ENCODE measurements at regions not wholly inside any gene's neighbourhood (a gene's known extent, or its start where the extent isn't known, plus 50 kb on each side); places are given as distances from the start of the nearest gene placed in this dataset.

DNA sequence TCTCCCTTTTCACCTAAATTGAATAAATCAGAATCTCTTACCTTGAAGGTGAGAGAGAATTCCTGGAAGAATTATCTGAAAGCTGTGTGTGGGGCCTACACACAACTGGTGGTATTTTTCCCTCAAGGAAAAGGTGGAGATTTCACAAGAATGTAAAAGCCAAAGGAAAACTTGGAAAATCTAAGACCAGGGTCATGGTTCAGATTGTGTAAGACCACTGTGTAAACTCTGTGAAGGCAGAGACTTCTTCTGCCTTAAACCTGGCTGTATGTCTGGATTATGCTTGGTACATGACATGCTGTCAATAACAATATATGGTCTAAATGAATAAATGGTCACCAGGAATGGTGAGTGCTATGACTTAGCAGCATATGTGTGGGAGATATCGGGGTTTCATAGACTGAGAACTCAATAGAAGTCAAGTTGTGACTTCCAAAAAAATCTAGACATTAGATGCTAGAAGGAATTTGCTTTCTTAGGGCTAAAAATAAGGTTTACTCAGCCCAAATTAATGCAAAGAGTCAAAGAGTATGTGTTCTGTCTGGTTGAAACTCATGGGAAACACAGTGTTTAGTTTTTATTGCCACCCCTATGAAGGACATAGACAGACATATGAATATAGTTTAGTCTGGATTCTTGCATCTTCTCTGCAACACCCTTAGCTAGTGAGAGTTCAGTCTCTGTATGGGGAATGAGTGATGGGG, 163.7 kb downstream of the SNAPC1 start:
- H3K4me3 Mint-ChIP-seq: no peak overlapping the region
- no peaks in the 10 kb centered on the region for H3K9me3 Mint-ChIP-seq
- no peak overlapping the region for H3K27ac Mint-ChIP-seq
- H3K36me3 Mint-ChIP-seq: no peaks in the 10 kb centered on the region
- no peaks in the 10 kb centered on the region for H3K4me1 Mint-ChIP-seq
- H3K27me3 Mint-ChIP-seq: peaks cover 14% of the 10 kb centered on the region
- DNase-seq: no peak

DNA sequence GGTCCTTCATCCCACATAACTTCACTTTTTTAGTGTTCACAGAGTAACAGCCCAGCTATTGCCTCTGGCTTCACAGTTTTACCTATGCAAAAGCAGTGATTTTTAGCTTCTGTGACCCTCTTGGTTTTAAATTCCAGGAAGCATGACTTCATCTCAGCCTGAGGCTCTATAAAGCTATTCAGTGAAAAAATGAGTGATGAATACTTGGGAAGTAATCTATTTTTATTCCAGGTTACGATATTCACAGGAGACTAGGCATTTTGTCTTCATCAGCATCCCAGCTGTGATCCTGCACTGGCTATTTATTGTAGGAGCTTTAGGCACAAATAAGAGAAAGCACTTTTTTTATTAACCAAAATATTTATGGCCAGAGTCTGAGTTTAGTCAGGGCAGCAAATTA, 164.8 kb downstream of the SNAPC1 start:
- no peaks in the 10 kb centered on the region for H3K9me3 Mint-ChIP-seq
- peaks cover 14% of the 10 kb centered on the region for H3K27me3 Mint-ChIP-seq
- no peak overlapping the region for H3K4me3 Mint-ChIP-seq
- no peak overlapping the region for H3K27ac Mint-ChIP-seq
- H3K36me3 Mint-ChIP-seq: no peaks in the 10 kb centered on the region
- no peak for DNase-seq
- no peaks in the 10 kb centered on the region for H3K4me1 Mint-ChIP-seq

DNA sequence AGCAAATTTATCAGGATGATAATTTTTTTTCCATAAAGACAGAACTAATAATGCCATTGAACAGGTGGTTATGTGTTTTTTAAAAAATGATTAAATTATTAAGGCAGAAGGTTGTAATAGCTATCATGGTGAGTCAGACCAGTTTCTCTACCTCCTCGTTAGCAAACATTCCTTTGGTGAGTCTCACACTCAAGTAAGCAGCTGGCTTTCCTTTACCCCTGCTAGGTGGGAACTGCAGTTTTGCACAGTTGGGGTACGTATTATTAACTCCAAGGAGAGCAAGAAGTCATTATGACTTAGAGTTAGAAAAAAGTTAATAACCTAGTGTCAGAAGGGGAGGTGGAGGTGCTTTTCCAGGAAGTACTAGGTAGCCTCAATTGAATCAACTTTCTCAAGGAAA, 165.3 kb downstream of the SNAPC1 start:
- no peak for DNase-seq
- Mint-ChIP-seq H3K36me3 (no peaks in the 10 kb centered on the region), H3K27me3 (peaks cover 17% of the 10 kb centered on the region), H3K4me1 (no peaks in the 10 kb centered on the region), H3K4me3 (no peak overlapping the region), H3K27ac (no peak overlapping the region), H3K9me3 (no peaks in the 10 kb centered on the region)

DNA sequence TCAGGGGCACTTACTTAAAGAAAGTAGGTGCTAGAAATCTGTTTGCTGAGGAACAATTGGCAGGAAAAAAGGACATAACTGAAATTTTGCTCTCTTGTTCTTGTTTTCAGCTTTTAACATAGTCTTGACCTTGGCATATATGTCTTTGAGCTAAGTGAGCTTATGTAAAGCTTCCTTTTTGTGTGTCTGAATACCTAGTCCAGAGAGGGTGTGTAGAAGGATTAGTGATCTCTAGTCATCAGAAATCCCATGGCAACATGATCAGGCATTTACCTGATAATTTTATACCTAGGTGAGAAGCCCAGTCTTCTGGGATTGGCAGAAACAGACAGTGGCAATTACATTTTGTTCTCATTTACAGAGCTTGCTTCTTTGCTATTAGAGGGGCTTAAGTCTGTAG, 166.1 kb downstream of the SNAPC1 start:
- no peak for DNase-seq
- H3K27ac Mint-ChIP-seq: no peak overlapping the region
- H3K4me3 Mint-ChIP-seq: no peak overlapping the region
- H3K9me3 Mint-ChIP-seq: no peaks in the 10 kb centered on the region
- no peaks in the 10 kb centered on the region for H3K4me1 Mint-ChIP-seq
- H3K27me3 Mint-ChIP-seq: peaks cover 17% of the 10 kb centered on the region
- H3K36me3 Mint-ChIP-seq: no peaks in the 10 kb centered on the region

DNA sequence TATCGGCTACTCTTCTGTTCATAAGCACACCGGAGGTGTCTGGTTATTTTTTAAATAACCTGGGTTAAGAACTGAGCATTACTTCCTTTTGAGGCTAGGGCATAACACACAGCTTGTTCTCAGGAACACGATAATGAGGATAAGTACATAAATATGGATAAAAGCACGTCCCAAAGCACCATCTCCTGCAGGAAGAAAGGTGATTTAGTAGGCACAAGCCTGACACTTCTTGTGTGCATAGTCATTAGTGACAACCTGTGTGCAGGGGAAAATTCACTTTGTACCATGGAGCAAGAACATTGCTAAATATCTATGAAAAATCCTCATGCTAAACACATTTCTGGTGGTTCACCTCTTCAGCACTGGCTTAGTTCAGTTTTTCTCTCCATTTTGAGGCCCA, 166.5 kb downstream of the SNAPC1 start:
- no peak for DNase-seq
- Mint-ChIP-seq H3K4me1 (no peaks in the 10 kb centered on the region), H3K27me3 (peaks cover 16% of the 10 kb centered on the region), H3K36me3 (no peaks in the 10 kb centered on the region), H3K27ac (no peak overlapping the region), H3K9me3 (no peaks in the 10 kb centered on the region), H3K4me3 (no peak overlapping the region)

DNA sequence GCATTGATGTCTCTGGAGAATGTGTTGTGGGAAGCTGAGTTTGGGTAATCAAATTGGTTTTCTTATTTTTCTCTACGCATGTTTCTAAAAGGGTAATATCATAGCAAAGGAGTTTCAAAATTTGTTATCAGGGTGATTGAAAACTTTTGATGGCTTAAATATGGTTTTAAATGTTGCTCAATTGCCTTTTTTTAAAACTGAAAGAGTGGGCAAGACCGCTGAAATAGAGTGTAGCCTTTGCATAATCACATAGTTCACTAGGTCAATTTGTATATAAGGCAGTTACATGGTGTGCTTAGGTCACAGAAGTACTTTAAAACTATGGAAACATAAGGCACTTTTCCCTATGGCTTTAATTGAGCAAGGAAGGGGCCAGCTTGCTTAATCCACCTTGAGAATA, 167.4 kb downstream of the SNAPC1 start:
- Mint-ChIP-seq H3K4me1 (no peaks in the 10 kb centered on the region), H3K27me3 (peaks cover 11% of the 10 kb centered on the region), H3K4me3 (no peak overlapping the region)

DNA sequence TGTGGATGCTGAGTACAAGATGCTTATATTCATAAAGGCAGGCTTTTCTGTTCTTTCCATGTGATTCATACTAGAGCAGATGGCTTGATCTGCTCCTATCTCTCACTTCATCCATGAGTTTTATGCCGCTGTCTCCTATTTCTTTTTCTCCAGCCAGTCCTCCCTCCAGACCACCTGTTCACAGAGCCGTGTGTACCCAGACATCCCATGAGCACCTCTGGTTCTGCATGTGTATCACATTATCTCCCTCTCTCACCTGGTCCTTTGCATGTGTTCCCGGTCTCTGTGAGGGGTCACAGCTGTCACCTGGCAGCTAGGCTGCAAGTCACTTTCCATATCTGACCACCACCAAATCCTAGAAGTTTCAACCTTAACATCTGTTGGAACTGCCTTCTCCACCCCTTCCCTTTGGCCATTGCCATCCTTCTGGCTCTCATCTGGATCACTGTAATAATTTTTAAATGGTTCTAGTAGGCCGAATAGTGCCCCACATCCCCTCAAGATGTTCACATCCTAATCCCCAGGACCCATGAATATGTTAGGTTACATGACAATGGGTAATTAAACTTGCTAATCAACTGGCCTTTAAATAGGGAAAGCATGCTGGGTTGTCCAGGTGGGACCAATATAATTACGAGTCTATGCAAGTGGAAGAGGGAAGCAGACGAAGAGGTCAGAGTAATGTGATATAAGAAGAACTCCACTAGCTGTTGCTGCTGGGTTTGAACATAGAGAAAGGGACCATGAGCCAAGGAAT, 168.1 kb downstream of the SNAPC1 start:
- no peaks in the 10 kb centered on the region for H3K4me1 Mint-ChIP-seq
- no peaks in the 10 kb centered on the region for H3K36me3 Mint-ChIP-seq
- H3K9me3 Mint-ChIP-seq: no peaks in the 10 kb centered on the region
- peaks cover 9% of the 10 kb centered on the region for H3K27me3 Mint-ChIP-seq
- DNase-seq: no peak
- no peak overlapping the region for H3K4me3 Mint-ChIP-seq
- no peak overlapping the region for H3K27ac Mint-ChIP-seq

More for the DNA sequence above, 167.4 kb downstream of the SNAPC1 start:
- H3K27ac Mint-ChIP-seq: no peak overlapping the region
- no peaks in the 10 kb centered on the region for H3K9me3 Mint-ChIP-seq
- no peaks in the 10 kb centered on the region for H3K36me3 Mint-ChIP-seq
- no peak for DNase-seq

DNA sequence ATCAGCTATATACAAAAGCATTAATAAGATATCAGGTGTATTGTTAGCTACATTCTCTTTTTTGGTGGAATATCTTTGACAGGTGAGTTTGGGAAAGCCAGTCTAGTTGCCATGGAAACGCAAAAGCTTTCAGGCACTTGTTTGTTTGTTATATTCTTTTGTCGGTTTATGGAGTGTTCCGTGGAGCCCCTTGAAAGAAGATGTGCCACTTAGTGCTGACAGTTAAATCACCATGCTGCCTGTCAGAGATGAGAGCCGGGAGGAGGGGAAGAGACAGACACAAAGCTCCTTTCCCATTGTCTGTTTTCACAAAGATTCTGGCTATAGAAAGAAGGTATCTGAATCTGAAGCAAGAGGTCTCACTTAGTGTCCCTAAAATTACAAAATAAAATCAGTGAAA, 170.8 kb downstream of the SNAPC1 start:
- DNase-seq: no peak
- peaks cover 23% of the 10 kb centered on the region for H3K27me3 Mint-ChIP-seq
- no peaks in the 10 kb centered on the region for H3K4me1 Mint-ChIP-seq
- H3K27ac Mint-ChIP-seq: no peak overlapping the region
- H3K36me3 Mint-ChIP-seq: no peaks in the 10 kb centered on the region
- no peak overlapping the region for H3K4me3 Mint-ChIP-seq
- H3K9me3 Mint-ChIP-seq: no peaks in the 10 kb centered on the region

DNA sequence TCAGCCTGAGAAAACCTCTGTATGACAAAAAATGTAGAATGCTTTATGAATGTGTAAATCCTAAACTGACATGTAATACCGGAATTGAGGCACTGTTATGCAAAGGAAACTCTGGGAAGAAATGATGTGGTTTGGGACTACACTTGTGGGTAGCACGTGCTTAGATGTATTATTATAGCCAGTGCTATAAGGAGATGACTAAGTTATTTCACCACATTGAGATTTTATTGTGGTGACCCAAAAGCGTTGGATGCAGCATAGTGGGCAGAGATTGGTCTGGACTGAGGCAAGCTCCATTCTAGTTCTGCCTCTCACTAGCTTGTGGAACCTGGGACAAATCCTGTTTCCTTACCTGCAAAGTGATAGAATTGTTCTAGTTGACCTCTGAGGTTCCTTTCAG, 172.2 kb downstream of the SNAPC1 start:
- Mint-ChIP-seq H3K4me1 (no peaks in the 10 kb centered on the region), H3K27ac (no peak overlapping the region), H3K4me3 (no peak overlapping the region), H3K36me3 (no peaks in the 10 kb centered on the region), H3K9me3 (no peaks in the 10 kb centered on the region), H3K27me3 (peaks cover 18% of the 10 kb centered on the region)
- DNase-seq: no peak

DNA sequence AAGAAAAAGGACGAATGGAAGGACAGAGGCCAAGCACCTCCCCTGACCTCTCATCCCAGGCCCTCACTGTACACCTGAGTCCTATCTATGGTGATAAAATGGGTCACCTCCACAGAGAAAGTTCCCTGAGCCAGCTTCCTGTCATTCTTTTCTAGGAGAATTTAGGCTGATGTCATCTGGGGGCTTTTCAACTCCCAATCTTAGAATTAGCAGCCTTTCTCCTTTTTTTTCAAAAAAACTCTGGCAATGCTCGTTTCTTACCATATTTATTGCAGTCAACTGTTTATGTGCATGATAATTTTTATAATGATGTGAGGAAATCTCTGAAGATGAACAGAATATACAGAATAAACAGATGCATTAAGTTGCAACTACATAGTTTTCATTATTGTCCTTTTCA, 177.6 kb downstream of the SNAPC1 start:
- Mint-ChIP-seq H3K4me1 (no peaks in the 10 kb centered on the region), H3K27ac (no peak overlapping the region), H3K4me3 (no peak overlapping the region), H3K9me3 (peaks cover 6% of the 10 kb centered on the region), H3K27me3 (peaks cover 25% of the 10 kb centered on the region), H3K36me3 (no peaks in the 10 kb centered on the region)
- DNase-seq: no peak

DNA sequence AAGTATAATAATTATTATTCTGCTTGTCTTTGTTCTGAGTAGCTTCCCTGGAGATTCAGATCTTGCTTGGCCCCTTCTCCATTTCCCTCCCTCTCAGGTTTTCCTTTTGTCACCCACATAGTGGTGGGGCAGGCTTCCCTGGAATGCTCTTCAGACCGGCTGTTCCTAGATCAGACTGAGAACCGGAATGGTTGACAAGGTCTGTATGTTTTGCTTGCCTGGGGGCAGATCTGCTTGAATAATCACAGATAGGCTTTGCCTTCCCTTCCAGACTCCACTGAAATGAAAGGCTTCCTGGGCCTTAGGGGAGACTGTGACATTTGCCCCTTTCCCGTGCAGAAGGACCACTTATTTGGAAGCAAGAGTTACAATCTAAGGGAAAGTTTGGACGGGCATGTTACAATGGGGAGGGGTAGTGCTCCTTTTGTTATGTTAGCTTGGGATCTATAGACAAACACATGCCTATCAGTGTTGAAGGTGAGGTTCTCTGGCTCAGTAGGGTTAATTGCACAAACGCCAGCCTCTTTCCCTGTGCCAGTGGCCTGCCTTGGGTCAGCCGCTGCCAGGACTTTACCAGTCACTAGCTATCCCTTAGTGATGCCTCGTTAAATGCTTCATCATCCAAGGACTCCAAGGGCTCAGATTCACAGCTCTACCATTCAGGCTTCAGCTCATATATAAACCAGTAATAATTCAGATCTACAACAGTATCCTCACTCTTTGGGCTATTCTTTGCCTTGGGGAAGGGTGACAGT, 178.6 kb downstream of the SNAPC1 start:
- H3K27me3 Mint-ChIP-seq: peaks cover 20% of the 10 kb centered on the region
- H3K27ac Mint-ChIP-seq: no peak overlapping the region
- no peaks in the 10 kb centered on the region for H3K4me1 Mint-ChIP-seq
- H3K9me3 Mint-ChIP-seq: peaks cover 6% of the 10 kb centered on the region
- no peak overlapping the region for H3K4me3 Mint-ChIP-seq
- DNase-seq: no peak
- no peaks in the 10 kb centered on the region for H3K36me3 Mint-ChIP-seq

DNA sequence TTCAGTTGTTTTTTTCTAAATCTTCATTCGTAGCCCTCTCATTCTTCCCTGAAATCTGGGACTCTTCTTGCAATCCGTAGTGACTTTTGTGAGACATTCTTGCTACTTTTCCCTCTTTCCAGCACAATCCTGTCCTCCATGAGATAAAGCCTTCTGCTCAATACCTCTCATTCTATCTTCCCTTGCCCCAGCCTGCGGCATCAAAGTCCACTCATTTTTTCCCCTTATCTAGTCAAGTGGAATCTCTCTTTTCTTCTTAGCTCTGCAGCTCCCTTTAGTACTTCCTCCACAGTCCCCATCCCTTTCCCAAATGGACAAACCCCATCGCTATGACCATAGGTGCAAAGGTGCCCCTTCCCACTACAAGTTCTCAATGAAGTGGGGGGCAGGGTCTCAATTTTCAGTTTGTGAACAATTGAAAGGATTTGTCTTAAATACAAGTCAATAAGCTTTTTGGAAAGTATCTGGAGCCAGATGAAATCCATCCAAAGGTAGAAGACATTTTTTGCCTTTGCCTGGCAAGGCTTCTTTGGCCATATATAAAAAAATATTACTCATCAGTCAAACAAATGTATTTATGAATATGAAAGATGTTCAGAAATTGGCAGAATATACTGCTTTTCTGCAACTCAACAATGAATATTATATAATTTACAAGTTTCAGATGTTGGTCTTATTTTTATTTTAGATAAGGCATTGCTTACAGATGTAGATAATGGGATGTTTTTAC, 179.4 kb downstream of the SNAPC1 start:
- H3K4me1 Mint-ChIP-seq: no peaks in the 10 kb centered on the region

DNA sequence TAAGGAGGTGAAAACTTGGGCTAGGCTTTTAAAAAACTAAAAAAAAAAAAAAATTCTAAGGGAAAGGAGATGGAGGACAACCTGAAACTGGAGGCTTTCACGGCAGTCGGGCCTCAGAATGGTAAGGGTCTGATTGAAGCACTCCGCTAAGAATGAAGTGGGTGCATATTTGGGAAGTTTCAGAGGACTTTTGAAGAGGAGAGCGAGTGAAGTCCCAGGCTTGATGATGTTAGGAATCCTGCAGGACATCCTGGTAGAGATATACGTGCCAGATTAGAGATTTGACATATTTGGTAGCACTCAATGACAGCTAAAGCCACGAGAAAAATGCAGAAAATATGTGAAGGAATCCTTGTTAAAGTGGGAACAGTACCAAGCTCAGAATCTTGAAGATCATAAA, 186.2 kb downstream of the SNAPC1 start:
- no peak overlapping the region for H3K4me3 Mint-ChIP-seq
- DNase-seq: no peak
- H3K27ac Mint-ChIP-seq: no peak overlapping the region
- H3K27me3 Mint-ChIP-seq: peaks cover 7% of the 10 kb centered on the region
- H3K36me3 Mint-ChIP-seq: no peaks in the 10 kb centered on the region
- no peaks in the 10 kb centered on the region for H3K4me1 Mint-ChIP-seq
- H3K9me3 Mint-ChIP-seq: peaks cover 6% of the 10 kb centered on the region

More for the DNA sequence above, 179.4 kb downstream of the SNAPC1 start:
- no peaks in the 10 kb centered on the region for H3K36me3 Mint-ChIP-seq
- H3K9me3 Mint-ChIP-seq: peaks cover 6% of the 10 kb centered on the region
- no peak for DNase-seq
- no peak overlapping the region for H3K27ac Mint-ChIP-seq
- no peak overlapping the region for H3K4me3 Mint-ChIP-seq
- H3K27me3 Mint-ChIP-seq: peaks cover 14% of the 10 kb centered on the region

DNA sequence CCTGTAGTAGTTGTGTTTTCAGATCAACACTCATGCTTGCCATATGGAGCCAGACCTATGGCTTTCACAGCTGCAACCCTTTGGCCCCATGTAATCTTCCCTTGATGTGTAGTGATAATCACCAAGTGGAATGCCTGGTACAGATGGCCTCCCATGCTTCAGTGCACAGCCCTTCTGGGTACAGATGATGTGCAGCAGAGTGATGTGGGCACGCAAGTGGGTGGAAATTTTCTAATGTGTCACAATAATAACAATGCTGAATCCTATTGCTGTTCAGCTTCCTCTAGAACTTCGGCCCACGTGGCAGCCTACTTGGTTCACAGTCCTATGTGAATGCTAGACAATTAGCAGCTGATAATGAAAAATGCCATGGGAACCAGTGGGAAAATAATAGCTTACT, 188.1 kb downstream of the SNAPC1 start:
- no peaks in the 10 kb centered on the region for H3K9me3 Mint-ChIP-seq
- H3K4me3 Mint-ChIP-seq: no peak overlapping the region
- no peak for DNase-seq
- H3K27me3 Mint-ChIP-seq: peaks cover 6% of the 10 kb centered on the region
- H3K36me3 Mint-ChIP-seq: no peaks in the 10 kb centered on the region
- no peak overlapping the region for H3K27ac Mint-ChIP-seq
- H3K4me1 Mint-ChIP-seq: no peaks in the 10 kb centered on the region

DNA sequence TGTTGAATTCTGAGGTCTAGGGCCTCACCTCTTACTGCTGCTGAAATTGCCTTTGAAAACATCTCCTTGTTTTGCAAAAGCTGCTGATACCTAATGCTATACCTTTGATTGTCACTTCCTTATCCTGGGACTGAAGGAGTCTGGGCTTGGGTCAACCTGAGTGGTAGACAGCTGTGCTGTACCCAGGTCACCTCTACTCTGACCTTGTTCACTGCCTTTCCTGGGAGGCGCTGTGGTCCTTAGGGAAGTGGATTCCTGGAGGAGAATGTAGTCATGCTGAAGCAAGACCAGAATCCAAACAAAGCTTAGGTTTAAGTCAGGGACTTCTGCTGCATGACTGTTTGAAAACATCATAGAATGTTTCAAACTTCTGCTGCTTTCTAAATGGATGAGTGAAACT, 191.4 kb downstream of the SNAPC1 start:
- H3K4me3 Mint-ChIP-seq: no peak overlapping the region
- H3K4me1 Mint-ChIP-seq: no peaks in the 10 kb centered on the region
- no peaks in the 10 kb centered on the region for H3K36me3 Mint-ChIP-seq
- no peak overlapping the region for H3K27ac Mint-ChIP-seq
- peaks cover 15% of the 10 kb centered on the region for H3K27me3 Mint-ChIP-seq
- DNase-seq: no peak
- peaks cover 6% of the 10 kb centered on the region for H3K9me3 Mint-ChIP-seq

Measured in activated naive CD8-positive, alpha-beta T cell treated with anti-CD3 and anti-CD28 coated beads for 36 hours (primary cell).